Hepatocyte (in vitro differentiated cells): ENCODE measurements at regions not wholly inside any gene's neighbourhood (a gene's known extent, or its start where the extent isn't known, plus 50 kb on each side); places are given as distances from the start of the nearest gene placed in this dataset.

Experiments used
- EZH2 ChIP-seq: fragments of 200-600 bp; sonication (generic); IDR thresholded peaks from 2 replicates; pipeline ENCODE4 v1.6.1; 2016; ENCODE audit warnings: antibody characterized with exemption, mild to moderate bottlenecking, borderline replicate concordance
- EZH2phosphoT487 ChIP-seq: fragments of 200-600 bp; sonication (generic); IDR thresholded peaks from one replicate; pipeline ENCODE4 v1.6.1; 2018; ENCODE audit warnings: antibody characterized with exemption, mild to moderate bottlenecking, low read depth, moderate library complexity; ENCODE audit not compliant: unreplicated experiment, severe bottlenecking
- TF ChIP-seq, protein P1 (sequence below): fragments of 200-600 bp; sonication (generic); IDR thresholded peaks from 2 replicates; pipeline ENCODE4 v1.5.1; 2016; ENCODE audit warnings: antibody characterized with exemption, mild to moderate bottlenecking; ENCODE audit not compliant: poor library complexity

DNA sequence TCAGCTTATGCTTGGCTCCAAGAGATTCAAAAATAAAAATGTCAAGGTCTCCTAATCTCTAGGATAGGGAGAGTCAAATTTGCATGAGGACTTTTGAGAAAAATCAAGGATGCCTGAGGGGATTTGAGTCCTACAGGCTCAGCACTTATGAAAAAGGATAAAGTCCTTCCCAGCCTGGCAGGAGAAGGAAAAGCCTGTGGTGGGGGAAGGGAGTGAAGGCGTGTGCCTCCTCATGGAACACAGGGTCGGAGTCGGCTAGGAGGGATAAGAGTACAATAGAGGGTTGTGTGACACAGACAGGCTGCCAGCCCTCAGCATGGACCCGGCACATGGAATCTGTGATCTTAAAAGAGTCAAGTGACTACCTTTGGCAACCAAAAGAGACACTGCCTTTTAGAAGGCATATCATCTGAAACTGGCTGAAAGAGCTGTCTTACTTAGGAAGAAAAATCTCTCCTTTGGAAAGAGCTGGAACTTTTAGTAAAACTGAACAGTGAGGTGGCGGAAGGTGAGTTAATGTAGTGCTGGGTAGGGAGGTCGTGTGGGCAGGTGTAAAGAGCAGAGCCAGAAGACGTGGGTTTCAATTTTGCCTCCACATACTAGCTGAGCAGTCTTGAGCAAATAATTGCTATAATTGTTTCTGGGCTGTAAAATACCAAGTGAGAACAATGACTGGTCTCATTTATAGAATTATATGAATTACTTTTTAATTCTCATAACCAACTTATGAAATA lies 58.8 kb upstream of the RDX start:
- TF ChIP-seq, protein P1, sequence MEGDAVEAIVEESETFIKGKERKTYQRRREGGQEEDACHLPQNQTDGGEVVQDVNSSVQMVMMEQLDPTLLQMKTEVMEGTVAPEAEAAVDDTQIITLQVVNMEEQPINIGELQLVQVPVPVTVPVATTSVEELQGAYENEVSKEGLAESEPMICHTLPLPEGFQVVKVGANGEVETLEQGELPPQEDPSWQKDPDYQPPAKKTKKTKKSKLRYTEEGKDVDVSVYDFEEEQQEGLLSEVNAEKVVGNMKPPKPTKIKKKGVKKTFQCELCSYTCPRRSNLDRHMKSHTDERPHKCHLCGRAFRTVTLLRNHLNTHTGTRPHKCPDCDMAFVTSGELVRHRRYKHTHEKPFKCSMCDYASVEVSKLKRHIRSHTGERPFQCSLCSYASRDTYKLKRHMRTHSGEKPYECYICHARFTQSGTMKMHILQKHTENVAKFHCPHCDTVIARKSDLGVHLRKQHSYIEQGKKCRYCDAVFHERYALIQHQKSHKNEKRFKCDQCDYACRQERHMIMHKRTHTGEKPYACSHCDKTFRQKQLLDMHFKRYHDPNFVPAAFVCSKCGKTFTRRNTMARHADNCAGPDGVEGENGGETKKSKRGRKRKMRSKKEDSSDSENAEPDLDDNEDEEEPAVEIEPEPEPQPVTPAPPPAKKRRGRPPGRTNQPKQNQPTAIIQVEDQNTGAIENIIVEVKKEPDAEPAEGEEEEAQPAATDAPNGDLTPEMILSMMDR: no peak
- TF ChIP-seq EZH2 (no peak), EZH2phosphoT487 (no peak)
